ENCODE measurements at regions not wholly inside any gene's neighbourhood (a gene's known extent, or its start where the extent isn't known, plus 50 kb on each side); places are given as distances from the start of the nearest gene placed in this dataset.

- TF ChIP-seq, protein P1, sequence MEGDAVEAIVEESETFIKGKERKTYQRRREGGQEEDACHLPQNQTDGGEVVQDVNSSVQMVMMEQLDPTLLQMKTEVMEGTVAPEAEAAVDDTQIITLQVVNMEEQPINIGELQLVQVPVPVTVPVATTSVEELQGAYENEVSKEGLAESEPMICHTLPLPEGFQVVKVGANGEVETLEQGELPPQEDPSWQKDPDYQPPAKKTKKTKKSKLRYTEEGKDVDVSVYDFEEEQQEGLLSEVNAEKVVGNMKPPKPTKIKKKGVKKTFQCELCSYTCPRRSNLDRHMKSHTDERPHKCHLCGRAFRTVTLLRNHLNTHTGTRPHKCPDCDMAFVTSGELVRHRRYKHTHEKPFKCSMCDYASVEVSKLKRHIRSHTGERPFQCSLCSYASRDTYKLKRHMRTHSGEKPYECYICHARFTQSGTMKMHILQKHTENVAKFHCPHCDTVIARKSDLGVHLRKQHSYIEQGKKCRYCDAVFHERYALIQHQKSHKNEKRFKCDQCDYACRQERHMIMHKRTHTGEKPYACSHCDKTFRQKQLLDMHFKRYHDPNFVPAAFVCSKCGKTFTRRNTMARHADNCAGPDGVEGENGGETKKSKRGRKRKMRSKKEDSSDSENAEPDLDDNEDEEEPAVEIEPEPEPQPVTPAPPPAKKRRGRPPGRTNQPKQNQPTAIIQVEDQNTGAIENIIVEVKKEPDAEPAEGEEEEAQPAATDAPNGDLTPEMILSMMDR (conservative IDR thresholded peaks at IDR 0.05; ENCODE audit: control insufficient read depth, insufficient read depth, low read depth, low read length), result no peak
- peak; percentile 97 for DNase-seq (ENCODE audit: low read depth)
- H3K4me3 ChIP-seq (ENCODE audit: control insufficient read depth, low read depth, low read length), result no peak overlapping the region
These were observed 247.8 kb upstream of the DKK2 start for GRCh38 chr4:107283587-107284559.

- TF ChIP-seq, protein P1 (conservative IDR thresholded peaks at IDR 0.05; ENCODE audit: control insufficient read depth, insufficient read depth, low read depth, low read length), result no peak
- DNase-seq (ENCODE audit: low read depth), result peak; percentile 50
- H3K4me3 ChIP-seq (ENCODE audit: control insufficient read depth, low read depth, low read length), result no peak overlapping the region
These were observed 243.6 kb upstream of the DKK2 start for GRCh38 chr4:107279733-107280132.

- TF ChIP-seq, protein P1 (conservative IDR thresholded peaks at IDR 0.05; ENCODE audit: control insufficient read depth, insufficient read depth, low read depth, low read length), result no peak
- H3K4me3 ChIP-seq (ENCODE audit: control insufficient read depth, low read depth, low read length), result no peak overlapping the region
- peak; percentile 40 for DNase-seq (ENCODE audit: low read depth)
These were observed 242.8 kb upstream of the DKK2 start for GRCh38 chr4:107278791-107279483.

GRCh38 chr4:107276052-107276451 lies 239.9 kb upstream of the DKK2 start:
- DNase-seq (ENCODE audit: low read depth), result no peak
- no peak overlapping the region for H3K4me3 ChIP-seq (ENCODE audit: control insufficient read depth, low read depth, low read length)
- TF ChIP-seq, protein P1 (conservative IDR thresholded peaks at IDR 0.05; ENCODE audit: control insufficient read depth, insufficient read depth, low read depth, low read length), result no peak

- H3K4me3 ChIP-seq (ENCODE audit: control insufficient read depth, low read depth, low read length), result no peak overlapping the region
- TF ChIP-seq, protein P1 (conservative IDR thresholded peaks at IDR 0.05; ENCODE audit: control insufficient read depth, insufficient read depth, low read depth, low read length), result no peak
- DNase-seq (ENCODE audit: low read depth), result no peak
These were observed 239.1 kb upstream of the DKK2 start for GRCh38 chr4:107275225-107275624.

DNA sequence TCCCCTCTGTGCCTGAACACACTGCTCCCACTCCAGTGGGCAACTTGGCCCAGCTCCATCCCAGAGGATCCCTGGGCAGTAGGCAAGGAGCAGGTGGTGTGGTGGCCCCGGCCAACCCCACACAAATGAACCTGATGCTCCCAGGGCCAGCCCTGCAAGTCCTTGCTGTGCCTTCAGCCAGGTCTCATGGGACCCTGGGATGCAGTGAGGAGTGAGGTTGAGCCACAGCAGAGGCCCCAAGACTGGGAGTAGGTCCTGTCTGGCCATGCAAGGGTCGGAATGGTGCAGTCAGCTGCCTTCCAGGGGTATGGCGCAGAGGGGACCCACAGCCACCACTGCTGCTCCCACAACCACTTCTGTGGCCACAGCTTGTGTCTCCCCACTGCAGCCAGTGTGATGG lies 234.5 kb upstream of the DKK2 start:
- H3K4me3 ChIP-seq (ENCODE audit: control insufficient read depth, low read depth, low read length), result no peak overlapping the region
- TF ChIP-seq, protein P1 (conservative IDR thresholded peaks at IDR 0.05; ENCODE audit: control insufficient read depth, insufficient read depth, low read depth, low read length), result no peak
- no peak for DNase-seq (ENCODE audit: low read depth)
